MCF 10A (cell line): ENCODE measurements at regions not wholly inside any gene's neighbourhood (a gene's known extent, or its start where the extent isn't known, plus 50 kb on each side); places are given as distances from the start of the nearest gene placed in this dataset.
"Not testable (repeated sequence)": the region's sequence is repeated elsewhere in the genome, so short reads cannot be mapped to it uniquely, and the experiment has no call there.

Source experiments
- BruUV-seq: library from RNA; stranded (reverse); fragments of 400-500 nt; replicated peaks from 2 replicates; lab custom pipeline; 2021; lab: Mats Ljungman, UMichigan
- CTCF ChIA-PET: fragments of 300-600 bp; sonication (Branson Sonifier 250); formaldehyde crosslinking; extraction: SDS; loops from one replicate; lab custom pipeline; 2021; ENCODE audit warnings: antibody characterized with exemption, inconsistent platforms; lab: Yijun Ruan, JAX
- POLR2A ChIA-PET: fragments of 300-600, 350-650 bp; sonication (Branson Sonifier 250); formaldehyde crosslinking; extraction: SDS; loops from one replicate; lab custom pipeline; 2020; ENCODE audit warnings: antibody characterized with exemption, inconsistent platforms; lab: Yijun Ruan, JAX
- DNase-seq: peaks from one replicate; pipeline ENCODE4 v3.0.0-alpha.2; 2018; ENCODE audit not compliant: unreplicated experiment
- H3K27ac Mint-ChIP-seq: one replicate; pipeline ENCODE4 v1.8.0; 2022; ENCODE audit warnings: mild to moderate bottlenecking, low read depth, mixed read lengths; ENCODE audit not compliant: unreplicated experiment
- H3K27me3 Mint-ChIP-seq: one replicate; pipeline ENCODE4 v1.8.0; 2022; ENCODE audit warnings: mixed read lengths; ENCODE audit not compliant: insufficient read depth, unreplicated experiment
- H3K36me3 Mint-ChIP-seq: one replicate; pipeline ENCODE4 v1.8.0; 2022; ENCODE audit warnings: mild to moderate bottlenecking, moderate library complexity, mixed read lengths; ENCODE audit not compliant: insufficient read depth, unreplicated experiment
- H3K4me1 Mint-ChIP-seq: one replicate; pipeline ENCODE4 v1.8.0; 2022; ENCODE audit warnings: mixed read lengths; ENCODE audit not compliant: insufficient read depth, unreplicated experiment
- H3K4me3 Mint-ChIP-seq: one replicate; pipeline ENCODE4 v1.8.0; 2022; ENCODE audit warnings: mild to moderate bottlenecking, moderate library complexity, mixed read lengths; ENCODE audit not compliant: unreplicated experiment
- H3K9me3 Mint-ChIP-seq: one replicate; pipeline ENCODE4 v1.8.0; 2022; ENCODE audit warnings: mixed read lengths; ENCODE audit not compliant: unreplicated experiment
- CTCF ChIP-seq: fragments of 200-600 bp; IDR thresholded peaks from one replicate; pipeline ENCODE4 v1.8.0; 2022; ENCODE audit warnings: antibody characterized with exemption, mild to moderate bottlenecking; ENCODE audit not compliant: unreplicated experiment
- intact Hi-C: fragments of 100-400 bp; cut with micrococcal nuclease; formaldehyde crosslinking; loops from 2 replicates; pipeline ENCODE4 v1.14.1; 2022

GRCh38 chr3:6367171-6367570 lies 493.7 kb upstream of the GRM7 start:
- ChIA-PET POLR2A (no interaction called here), CTCF (no interaction called here)
- H3K4me1 Mint-ChIP-seq: no peaks in the 10 kb centered on the region
- intact Hi-C loops: no loop called here
- no peak overlapping the region for H3K27ac Mint-ChIP-seq
- no peak for TF ChIP-seq CTCF
- no peaks in the 10 kb centered on the region for H3K27me3 Mint-ChIP-seq
- no TSS peak for BruUV-seq
- no peaks in the 10 kb centered on the region for H3K9me3 Mint-ChIP-seq
- H3K36me3 Mint-ChIP-seq: no peaks in the 10 kb centered on the region
- no peak overlapping the region for H3K4me3 Mint-ChIP-seq
- no peak for DNase-seq

- TF ChIP-seq CTCF: peak; percentile 20
- Mint-ChIP-seq H3K4me1 (no peaks in the 10 kb centered on the region), H3K9me3 (no peaks in the 10 kb centered on the region), H3K36me3 (no peaks in the 10 kb centered on the region), H3K27me3 (peaks cover 16% of the 10 kb centered on the region), H3K4me3 (no peak overlapping the region), H3K27ac (no peak overlapping the region)
- BruUV-seq: no TSS peak
- DNase-seq: no peak
- ChIA-PET POLR2A (interaction anchor here (1.0 kb wide), 2 partner anchors 9 to 13 kb away, joined by 3 read pairs; no protein-coding TSS in a partner anchor), CTCF (interaction anchor here (0.5 to 0.7 kb wide), 2 partner anchors 408 to 411 kb away, joined by 3 read pairs; no protein-coding TSS in a partner anchor)
- intact Hi-C loops: loop anchor here (1.0 kb wide), 1 partner anchor 407 kb away; no protein-coding TSS in a partner anchor
Measured at GRCh38 chr3:6392123-6392522, 468.8 kb upstream of the GRM7 start.

- no peaks in the 10 kb centered on the region for H3K9me3 Mint-ChIP-seq
- H3K27ac Mint-ChIP-seq: no peak overlapping the region
- peaks cover 34% of the 10 kb centered on the region for H3K27me3 Mint-ChIP-seq
- intact Hi-C loops: no loop called here
- BruUV-seq: no TSS peak
- peaks cover 6% of the 10 kb centered on the region for H3K4me1 Mint-ChIP-seq
- no peaks in the 10 kb centered on the region for H3K36me3 Mint-ChIP-seq
- DNase-seq: no peak
- TF ChIP-seq CTCF: no peak
- CTCF ChIA-PET: no interaction called here
- POLR2A ChIA-PET: no interaction called here
- H3K4me3 Mint-ChIP-seq: no peak overlapping the region
Measured at GRCh38 chr3:6394944-6395343, 466.0 kb upstream of the GRM7 start.

GRCh38 chr3:6396631-6397030 lies 464.3 kb upstream of the GRM7 start:
- ChIA-PET POLR2A (no interaction called here), CTCF (interaction anchor here (0.6 kb wide), 1 partner anchor 82 kb away, joined by 6 read pairs; no protein-coding TSS in a partner anchor)
- Mint-ChIP-seq H3K27me3 (peaks cover 31% of the 10 kb centered on the region), H3K27ac (no peak overlapping the region), H3K4me1 (peaks cover 6% of the 10 kb centered on the region), H3K9me3 (no peaks in the 10 kb centered on the region), H3K4me3 (no peak overlapping the region), H3K36me3 (no peaks in the 10 kb centered on the region)
- no TSS peak for BruUV-seq
- no peak for TF ChIP-seq CTCF
- intact Hi-C loops: no loop called here
- DNase-seq: peak; percentile 0

GRCh38 chr3:6402666-6403065 lies 458.2 kb upstream of the GRM7 start:
- POLR2A ChIA-PET: interaction anchor here (0.6 to 0.7 kb wide), 2 partner anchors 24 to 398 kb away, joined by 3 read pairs; no protein-coding TSS in a partner anchor
- H3K27ac Mint-ChIP-seq, H3K4me3 Mint-ChIP-seq, H3K4me1 Mint-ChIP-seq, DNase-seq, H3K36me3 Mint-ChIP-seq, CTCF ChIA-PET, intact Hi-C loops, BruUV-seq: not testable (repeated sequence)
- Mint-ChIP-seq H3K27me3 (peaks cover 17% of the 10 kb centered on the region), H3K9me3 (peaks cover 12% of the 10 kb centered on the region)

- intact Hi-C loops, BruUV-seq, H3K27me3 Mint-ChIP-seq, DNase-seq, H3K27ac Mint-ChIP-seq, H3K4me3 Mint-ChIP-seq, H3K4me1 Mint-ChIP-seq, H3K36me3 Mint-ChIP-seq, POLR2A ChIA-PET: not testable (repeated sequence)
- CTCF ChIA-PET: interaction anchor here (0.6 to 0.7 kb wide), 2 partner anchors 397 to 866 kb away, joined by 4 read pairs; no protein-coding TSS in a partner anchor
- peaks cover 12% of the 10 kb centered on the region for H3K9me3 Mint-ChIP-seq
Measured at GRCh38 chr3:6406923-6407322, 454.0 kb upstream of the GRM7 start.
